Activated T-cell treated with anti-CD3 and anti-CD28 coated beads, Interleukin-2, amount 50 U/mL, for 48 hours (primary cell): ENCODE measurements at regions not wholly inside any gene's neighbourhood (a gene's known extent, or its start where the extent isn't known, plus 50 kb on each side); places are given as distances from the start of the nearest gene placed in this dataset.
A peak's percentile ranks its signal among the peaks of the same experiment; 100 is the strongest.

Experiments
- DNase-seq, 2 experiments: peaks; one replicate each; pipeline ENCODE4 v3.0.0-alpha.2; 2020

GRCh38 chr12:107449891-107450290 is 235.7 kb upstream of the PWP1 start:
- DNase-seq = no peak

GRCh38 chr12:107450541-107450940 is 235.1 kb upstream of the PWP1 start:
- no peak for DNase-seq

DNA sequence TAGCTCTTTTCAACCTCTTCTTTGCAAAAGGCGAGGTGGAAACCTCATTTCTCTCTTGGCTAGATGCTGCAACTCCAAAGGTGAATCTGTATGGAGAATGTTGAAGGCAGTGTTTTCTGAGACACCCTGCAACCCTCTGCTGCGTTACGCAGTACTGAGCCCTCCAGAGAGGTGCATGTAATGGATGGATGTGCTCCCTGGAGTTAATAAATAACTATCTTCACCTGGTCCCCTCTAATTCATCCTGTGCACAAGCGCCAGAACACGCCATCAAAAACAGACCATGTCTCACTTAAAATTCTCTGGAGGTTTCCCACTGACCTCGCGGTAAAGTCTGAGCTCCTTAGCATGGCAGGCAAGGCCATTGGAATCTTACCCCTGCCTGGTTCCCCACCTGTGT is 234.4 kb upstream of the PWP1 start:
- no peak for DNase-seq

DNA sequence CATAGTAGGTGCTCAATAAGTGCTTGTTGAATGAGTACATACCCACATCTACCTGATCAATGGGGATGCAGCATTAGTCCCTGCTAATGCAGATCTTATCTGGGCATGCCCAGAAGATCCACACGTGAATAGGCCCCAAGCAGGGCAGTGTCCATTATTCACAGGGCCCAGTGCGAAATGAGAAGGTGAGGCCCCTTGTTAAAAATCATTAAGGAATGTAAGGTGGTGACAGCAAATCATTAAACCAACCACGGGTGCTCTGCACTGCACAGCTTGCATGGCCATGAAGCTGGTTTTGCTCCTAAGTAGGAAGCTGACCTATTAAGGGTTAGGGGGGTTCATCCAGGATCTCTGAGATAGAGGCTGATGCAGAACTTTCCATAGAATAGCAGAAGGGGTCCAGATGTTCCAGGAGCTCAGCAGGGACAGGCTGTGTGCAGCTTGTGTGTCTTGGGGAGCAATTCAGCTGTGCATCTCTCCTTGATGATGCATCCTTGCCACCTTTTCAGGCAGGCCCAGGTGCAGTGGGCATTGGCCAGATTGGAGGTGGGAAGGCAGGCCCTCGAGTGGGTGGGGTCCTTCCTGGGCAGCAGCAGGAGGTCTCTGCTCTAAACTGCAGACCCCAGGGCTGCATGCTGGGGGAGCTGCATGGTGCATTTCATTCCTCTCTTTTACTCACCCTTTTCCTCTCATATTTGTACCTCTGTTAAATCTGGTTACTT is 231.3 kb upstream of the PWP1 start:
- DNase-seq = no peak

DNA sequence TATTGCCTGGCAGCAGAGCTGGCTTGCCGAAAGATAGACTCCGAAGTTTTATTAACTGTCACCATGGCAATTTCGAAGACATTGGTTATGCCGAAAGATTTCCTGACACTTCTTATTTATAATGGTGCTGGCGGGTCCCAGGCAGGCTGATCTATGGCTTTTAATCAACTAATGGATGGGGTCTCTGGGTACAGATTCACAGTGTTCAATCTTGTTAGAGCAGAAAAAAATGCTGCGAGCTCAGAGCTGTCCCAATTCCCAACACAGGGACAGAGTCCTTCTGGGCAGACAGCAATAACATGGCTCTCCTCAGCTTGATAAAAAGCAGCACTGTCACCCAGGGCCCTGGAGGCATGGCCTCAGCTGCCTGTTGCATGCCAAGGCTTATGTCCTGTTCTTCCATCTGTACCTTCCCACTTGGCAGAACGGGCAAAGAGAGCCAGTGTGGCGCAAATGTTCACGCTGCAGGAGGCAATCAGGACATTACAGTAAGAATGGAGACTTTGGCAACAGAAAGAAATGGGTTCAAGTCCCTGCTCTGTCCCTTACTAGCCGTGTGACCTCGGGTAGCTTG is 228.2 kb upstream of the PWP1 start:
- no peak for DNase-seq

GRCh38 chr12:107458163-107458562 is 227.4 kb upstream of the PWP1 start:
- no peak for DNase-seq

GRCh38 chr12:107458990-107459389 is 226.6 kb upstream of the PWP1 start:
- no peak for DNase-seq

GRCh38 chr12:107459641-107460040 is 226.0 kb upstream of the PWP1 start:
- no peak for DNase-seq

DNA sequence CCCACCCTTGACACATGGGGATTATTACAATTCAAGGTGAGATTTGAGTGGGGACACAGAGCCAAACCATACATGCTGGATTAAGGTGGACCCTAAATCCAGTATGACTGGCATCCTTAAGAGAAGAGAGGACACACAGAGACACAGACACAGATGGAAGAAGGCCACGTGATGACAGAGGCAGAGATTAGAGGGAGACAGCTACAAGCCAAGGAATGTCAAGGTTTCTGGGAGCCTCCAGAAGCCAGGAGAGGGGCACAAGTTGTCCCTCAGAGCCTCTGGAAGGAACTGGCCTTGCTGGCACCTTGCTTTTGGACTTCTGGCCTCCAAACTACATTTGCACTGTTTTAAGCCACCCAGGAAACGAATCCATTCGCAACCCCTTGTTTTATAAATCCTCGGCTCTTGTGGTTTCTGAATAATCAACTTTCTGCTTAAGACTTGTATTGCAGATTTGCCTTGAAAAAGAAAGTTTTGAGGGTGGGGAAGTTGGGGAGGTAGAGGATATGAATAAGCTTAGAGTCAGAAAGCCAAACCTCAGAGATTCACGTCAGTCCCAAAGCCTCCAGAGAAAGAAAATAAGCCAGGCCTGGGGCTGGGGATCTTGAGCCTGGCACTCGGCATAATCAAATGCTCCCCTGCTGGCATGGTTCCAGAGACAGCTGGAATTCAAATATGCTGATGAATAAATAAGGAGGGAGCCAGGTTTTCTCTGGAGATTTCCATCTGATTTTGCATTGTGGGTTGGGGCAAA is 224.2 kb upstream of the PWP1 start:
- DNase-seq = no peak

GRCh38 chr12:107462428-107463332 is 222.9 kb upstream of the PWP1 start:
- DNase-seq = no peak

GRCh38 chr12:107464644-107465043 is 221.0 kb upstream of the PWP1 start:
- DNase-seq = no peak

GRCh38 chr12:107465625-107466024 is 220.0 kb upstream of the PWP1 start:
- DNase-seq = no peak

GRCh38 chr12:107467716-107468115 is 217.9 kb upstream of the PWP1 start:
- no peak for DNase-seq

DNA sequence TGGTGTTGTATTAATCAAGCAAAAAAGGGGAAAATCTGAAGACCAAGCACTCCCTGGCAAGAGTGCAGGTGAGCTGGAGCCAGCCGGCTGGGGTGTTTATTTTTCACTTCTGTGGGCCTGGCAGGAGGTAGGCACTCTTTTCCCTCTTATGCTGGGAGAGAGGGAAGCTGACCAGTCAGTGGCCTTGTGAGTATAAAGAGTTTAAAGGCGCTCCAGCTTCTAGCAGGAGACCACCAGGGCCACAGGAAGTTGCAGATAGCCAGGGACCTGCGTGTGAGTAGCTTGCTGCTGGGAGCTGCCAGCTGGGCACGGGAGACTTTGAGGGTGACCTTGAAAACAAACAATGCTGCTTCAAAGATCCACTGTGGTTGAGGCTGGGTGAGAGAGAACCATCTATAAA is 217.4 kb upstream of the PWP1 start:
- DNase-seq = no peak

- no peak for DNase-seq
These were observed 216.6 kb upstream of the PWP1 start for GRCh38 chr12:107469011-107469410.

GRCh38 chr12:107470645-107471044 is 215.0 kb upstream of the PWP1 start:
- DNase-seq = no peak

DNA sequence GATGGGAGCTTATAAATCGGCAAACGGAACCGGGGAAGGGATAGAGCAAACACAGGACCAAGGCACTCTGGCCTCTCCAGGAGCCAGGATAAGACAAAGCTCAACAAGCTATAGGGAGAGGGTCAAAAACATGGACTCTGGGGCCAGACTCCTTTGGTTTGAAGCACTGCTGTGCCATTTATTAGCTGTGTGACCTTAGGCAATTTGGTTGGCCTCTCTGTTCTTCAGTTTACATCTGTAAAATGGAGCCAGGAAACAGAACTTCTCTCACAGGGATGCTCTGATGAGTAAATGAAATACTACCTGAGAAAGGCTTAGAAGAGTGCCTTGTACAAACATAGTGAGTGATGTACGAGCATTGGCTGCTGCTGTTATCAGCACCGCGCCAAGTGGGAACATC is 213.3 kb upstream of the PWP1 start:
- DNase-seq = no peak

DNA sequence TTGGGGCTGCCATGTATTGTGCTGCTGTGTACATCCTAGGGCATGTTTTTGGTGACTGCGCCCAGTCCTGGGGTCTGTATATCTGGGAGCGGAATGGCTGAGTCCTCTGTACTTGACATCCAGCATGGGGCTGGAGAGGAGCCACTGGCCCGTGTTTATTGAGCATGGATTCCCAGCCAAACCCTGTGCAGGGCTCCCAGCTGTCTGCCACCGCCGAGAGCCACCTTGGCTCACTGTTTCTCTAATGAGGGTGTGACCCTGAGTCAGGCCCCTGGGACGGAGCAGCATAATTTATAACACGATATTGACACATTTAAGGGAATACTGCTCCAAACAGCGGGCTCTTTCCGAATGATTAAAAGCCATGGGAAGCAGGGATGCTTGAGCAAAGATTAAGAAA is 211.5 kb upstream of the PWP1 start:
- no peak for DNase-seq

GRCh38 chr12:107474639-107475539 is 210.7 kb upstream of the PWP1 start:
- DNase-seq = peak in 1 of 2 experiments; percentile 29

GRCh38 chr12:107475900-107476299 is 209.7 kb upstream of the PWP1 start:
- DNase-seq = no peak

GRCh38 chr12:107477018-107477417 is 208.6 kb upstream of the PWP1 start:
- DNase-seq = no peak
